WTC11 (cell line): ENCODE measurements at regions not wholly inside any gene's neighbourhood (a gene's known extent, or its start where the extent isn't known, plus 50 kb on each side); places are given as distances from the start of the nearest gene placed in this dataset.

Source experiments
- ATAC-seq: fragments of 200-7000 bp; cut with Tn5 transposase; 2 replicates; pipeline ENCODE4 v1.10.0; 2021; ENCODE audit warnings: mild to moderate bottlenecking, moderate library complexity
- CTCF ChIA-PET: fragments of 300-600 bp; sonication (Branson Sonifier 250); formaldehyde crosslinking; loops from one replicate; lab custom pipeline; 2021; ENCODE audit warnings: antibody characterized with exemption; lab: Charles Lee
- POLR2A ChIA-PET: fragments of 350-600 bp; sonication (Branson Sonifier 250); formaldehyde crosslinking; loops from one replicate; lab custom pipeline; 2021; ENCODE audit warnings: antibody characterized with exemption; lab: Charles Lee
- DNase-seq: peaks from one replicate; pipeline ENCODE4 v3.0.0; 2021; ENCODE audit warnings: low spot score
- H3K27ac Mint-ChIP-seq: 2 replicates; pipeline ENCODE4 v1.8.0; 2021; ENCODE audit warnings: mixed read lengths
- H3K27me3 Mint-ChIP-seq: 2 replicates; pipeline ENCODE4 v1.8.0; 2021; ENCODE audit warnings: low read depth, mild to moderate bottlenecking, moderate library complexity, mixed read lengths
- H3K36me3 Mint-ChIP-seq: 2 replicates; pipeline ENCODE4 v1.8.0; 2021; ENCODE audit warnings: mixed read lengths
- H3K4me1 Mint-ChIP-seq: 2 replicates; pipeline ENCODE4 v1.8.0; 2022; ENCODE audit warnings: mixed read lengths
- H3K4me3 Mint-ChIP-seq: 2 replicates; pipeline ENCODE4 v1.8.0; 2021; ENCODE audit warnings: mild to moderate bottlenecking, moderate library complexity, mixed read lengths
- H3K9me3 Mint-ChIP-seq: 2 replicates; pipeline ENCODE4 v1.8.0; 2021; ENCODE audit warnings: mixed read lengths
- ATF3 ChIP-seq: sonication (generic); formaldehyde crosslinking; conservative IDR thresholded peaks from 2 replicates; pipeline ENCODE4 v1.8.1; 2022; ENCODE audit warnings: mild to moderate bottlenecking, missing genetic modification reagents
- CREB1 ChIP-seq: sonication (generic); formaldehyde crosslinking; IDR thresholded peaks from 2 replicates; pipeline ENCODE4 v1.8.0; 2023; ENCODE audit warnings: mild to moderate bottlenecking, missing genetic modification reagents
- CTCF ChIP-seq: fragments of 200-600 bp; IDR thresholded peaks from 2 replicates; pipeline ENCODE4 v1.8.0; 2022; ENCODE audit warnings: antibody characterized with exemption
- FOXJ3 ChIP-seq: sonication (generic); formaldehyde crosslinking; IDR thresholded peaks from 2 replicates; pipeline ENCODE4 v1.9.0; 2021; ENCODE audit warnings: missing genetic modification reagents, mild to moderate bottlenecking, borderline replicate concordance
- JAZF1 ChIP-seq: fragments of 250-450 bp; sonication (Bioruptor Pico); IDR thresholded peaks from 2 replicates; pipeline ENCODE4 v1.9.0; 2021; ENCODE audit warnings: moderate library complexity, mild to moderate bottlenecking, inconsistent platforms
- JUN ChIP-seq: sonication (generic); formaldehyde crosslinking; IDR thresholded peaks from 2 replicates; pipeline ENCODE4 v1.8.0; 2023; ENCODE audit warnings: mild to moderate bottlenecking, missing genetic modification reagents
- MXD4 ChIP-seq: fragments of 250-450 bp; sonication (Bioruptor Pico); IDR thresholded peaks from 2 replicates; pipeline ENCODE4 v1.8.0; 2021; ENCODE audit warnings: mild to moderate bottlenecking, moderate library complexity, borderline replicate concordance
- NFATC4 ChIP-seq: fragments of 250-450 bp; sonication (Bioruptor Pico); IDR thresholded peaks from 2 replicates; pipeline ENCODE4 v1.9.0; 2021; ENCODE audit warnings: mild to moderate bottlenecking
- NR3C1 ChIP-seq: sonication (generic); formaldehyde crosslinking; conservative IDR thresholded peaks from 2 replicates; pipeline ENCODE4 v1.8.1; 2023; ENCODE audit warnings: low read depth, mild to moderate bottlenecking, missing genetic modification reagents
- RORB ChIP-seq: fragments of 250-450 bp; sonication (Bioruptor Pico); IDR thresholded peaks from 2 replicates; pipeline ENCODE4 v1.9.0; 2021; ENCODE audit warnings: mild to moderate bottlenecking
- TCF7 ChIP-seq: sonication (generic); formaldehyde crosslinking; IDR thresholded peaks from 2 replicates; pipeline ENCODE4 v1.8.0; 2022; ENCODE audit warnings: mild to moderate bottlenecking, low read depth, missing genetic modification reagents, moderate library complexity
- TP53 ChIP-seq: sonication (generic); formaldehyde crosslinking; IDR thresholded peaks from 2 replicates; pipeline ENCODE4 v1.8.1; 2023; ENCODE audit warnings: mild to moderate bottlenecking, missing genetic modification reagents
- ZNF121 ChIP-seq: sonication (generic); formaldehyde crosslinking; IDR thresholded peaks from 2 replicates; pipeline ENCODE4 v1.8.0; 2023; ENCODE audit warnings: missing genetic modification reagents
- ZNF219 ChIP-seq: sonication (generic); formaldehyde crosslinking; IDR thresholded peaks from 2 replicates; pipeline ENCODE4 v1.8.0; 2023; ENCODE audit warnings: missing genetic modification reagents, mild to moderate bottlenecking, borderline replicate concordance
- ZNF263 ChIP-seq: sonication (generic); formaldehyde crosslinking; IDR thresholded peaks from 2 replicates; pipeline ENCODE4 v1.8.1; 2022; ENCODE audit warnings: low read depth, mild to moderate bottlenecking, moderate library complexity, missing genetic modification reagents
- ZNF423 ChIP-seq: fragments of 250-450 bp; sonication (Bioruptor Pico); IDR thresholded peaks from 2 replicates; pipeline ENCODE4 v2.1.2; 2022; ENCODE audit warnings: mild to moderate bottlenecking, moderate library complexity
- ZNF671 ChIP-seq: fragments of 250-450 bp; sonication (Bioruptor Pico); IDR thresholded peaks from 2 replicates; pipeline ENCODE4 v1.8.0; 2021; ENCODE audit warnings: mild to moderate bottlenecking

DNA sequence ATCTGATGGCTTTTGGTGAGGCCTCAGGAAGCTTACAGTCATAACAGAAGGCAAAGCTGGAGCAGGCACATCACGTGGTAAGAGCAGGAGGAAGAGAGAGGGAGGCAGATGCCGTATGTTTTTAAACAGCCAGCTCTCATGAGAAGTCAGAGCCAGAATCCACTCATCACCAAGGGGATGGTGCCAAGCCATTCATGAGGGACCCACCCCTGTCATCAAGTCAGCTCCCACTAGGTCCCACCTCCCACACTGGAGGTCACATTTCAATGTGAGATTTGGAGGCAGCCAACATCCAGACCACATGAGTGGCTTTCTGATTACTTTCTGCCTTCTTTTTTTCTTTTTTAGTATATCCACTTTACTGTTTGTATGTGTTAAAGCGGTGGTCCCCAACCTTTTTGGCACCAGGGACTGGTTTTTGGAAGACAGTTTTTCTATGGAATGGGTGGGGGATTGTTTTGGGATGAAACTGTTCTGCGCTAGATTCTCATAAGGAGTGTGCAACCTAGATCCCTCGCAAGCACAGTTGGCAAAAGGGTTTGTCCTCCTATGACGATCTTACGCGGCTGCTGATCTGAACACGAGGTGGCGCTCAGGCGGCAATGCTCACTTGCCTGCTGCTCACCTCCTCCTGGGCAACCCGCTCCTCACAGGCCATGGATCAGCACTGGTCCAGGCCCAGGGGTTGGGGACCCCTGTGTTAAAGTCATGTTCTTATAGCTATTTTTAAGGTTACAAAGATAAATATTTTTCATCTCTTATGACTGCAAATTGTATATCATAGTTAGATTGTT is 61.7 kb downstream of the SLIT2 start:
- H3K36me3 Mint-ChIP-seq: no peaks in the 10 kb centered on the region
- ATAC-seq: peak; percentile 100
- POLR2A ChIA-PET: no interaction called here

DNA sequence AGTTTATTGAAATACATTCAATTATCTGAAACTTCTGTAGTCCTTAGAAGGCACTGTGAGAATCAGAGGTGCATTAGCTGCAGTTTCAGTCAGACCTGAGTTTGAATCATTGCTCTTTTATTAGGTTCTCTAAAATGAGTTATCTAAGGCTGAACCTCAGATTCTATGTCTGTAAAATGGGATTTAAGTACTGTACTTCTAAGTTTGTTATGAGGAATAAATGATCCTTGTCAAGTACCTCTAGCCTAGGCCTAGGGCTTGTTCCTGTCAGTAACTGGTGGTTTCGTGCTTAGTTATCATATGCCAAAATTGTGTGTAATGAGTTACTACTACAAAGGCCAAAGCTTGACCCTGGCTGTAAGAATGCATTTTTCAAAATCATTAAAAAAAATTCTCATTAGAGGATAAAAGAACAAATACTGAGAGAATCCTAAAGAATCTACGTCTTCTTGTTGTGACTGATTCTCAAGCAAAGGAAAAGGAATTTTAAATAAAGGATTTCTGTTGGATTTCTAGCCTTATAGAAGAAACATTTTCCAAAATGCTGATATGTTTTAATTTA is 65.8 kb downstream of the SLIT2 start:
- ChIA-PET POLR2A (no interaction called here), CTCF (interaction anchor here (1.1 kb wide), 1 partner anchor 105 kb away, joined by 3 read pairs; no protein-coding TSS in a partner anchor)
- no peak overlapping the region for H3K4me3 Mint-ChIP-seq
- TF ChIP-seq TCF7 (CRISPR knock-in tag) (no peak), MXD4 (CRISPR knock-in tag) (no peak), ATF3 (no peak), JUN (no peak), JAZF1 (CRISPR knock-in tag) (no peak), ZNF671 (no peak), ZNF219 (CRISPR knock-in tag) (no peak), ZNF263 (CRISPR knock-in tag) (no peak), CREB1 (CRISPR knock-in tag) (no peak)
- no peak for DNase-seq
- H3K36me3 Mint-ChIP-seq: no peaks in the 10 kb centered on the region
- no peak overlapping the region for H3K27ac Mint-ChIP-seq
- no peaks in the 10 kb centered on the region for H3K27me3 Mint-ChIP-seq
- no peaks in the 10 kb centered on the region for H3K9me3 Mint-ChIP-seq
- ATAC-seq: no peak
- peaks cover 19% of the 10 kb centered on the region for H3K4me1 Mint-ChIP-seq

More for the DNA sequence above, 61.7 kb downstream of the SLIT2 start:
- H3K27ac Mint-ChIP-seq: no peak overlapping the region
- H3K4me1 Mint-ChIP-seq: peaks cover 10% of the 10 kb centered on the region
- CTCF ChIA-PET: interaction anchor here (0.6 to 1.2 kb wide), 2 partner anchors 9 to 1792 kb away, joined by 3 read pairs; no protein-coding TSS in a partner anchor
- TF ChIP-seq ZNF121 (no peak), CTCF (0 out of 2 replicates have a peak, but pooled peaks have one; percentile 27)
- no peak overlapping the region for H3K4me3 Mint-ChIP-seq
- peak; percentile 80 for DNase-seq
- H3K9me3 Mint-ChIP-seq: no peaks in the 10 kb centered on the region
- no peaks in the 10 kb centered on the region for H3K27me3 Mint-ChIP-seq

GRCh38 chr4:20318001-20318908 is 66.5 kb downstream of the SLIT2 start:
- TF ChIP-seq JUN (no peak), NFATC4 (no peak), NR3C1 (CRISPR knock-in tag) (no peak), ZNF423 (no peak), RORB (CRISPR knock-in tag) (no peak)
- ATAC-seq: no peak
- H3K4me1 Mint-ChIP-seq: peaks cover 19% of the 10 kb centered on the region
- no peak overlapping the region for H3K27ac Mint-ChIP-seq
- CTCF ChIA-PET: interaction anchor here (0.7 to 1.2 kb wide), 3 partner anchors 77 to 104 kb away, joined by 3 read pairs; no protein-coding TSS in a partner anchor
- no peak for DNase-seq
- H3K4me3 Mint-ChIP-seq: no peak overlapping the region
- H3K36me3 Mint-ChIP-seq: no peaks in the 10 kb centered on the region
- POLR2A ChIA-PET: no interaction called here
- no peaks in the 10 kb centered on the region for H3K9me3 Mint-ChIP-seq
- H3K27me3 Mint-ChIP-seq: no peaks in the 10 kb centered on the region

DNA sequence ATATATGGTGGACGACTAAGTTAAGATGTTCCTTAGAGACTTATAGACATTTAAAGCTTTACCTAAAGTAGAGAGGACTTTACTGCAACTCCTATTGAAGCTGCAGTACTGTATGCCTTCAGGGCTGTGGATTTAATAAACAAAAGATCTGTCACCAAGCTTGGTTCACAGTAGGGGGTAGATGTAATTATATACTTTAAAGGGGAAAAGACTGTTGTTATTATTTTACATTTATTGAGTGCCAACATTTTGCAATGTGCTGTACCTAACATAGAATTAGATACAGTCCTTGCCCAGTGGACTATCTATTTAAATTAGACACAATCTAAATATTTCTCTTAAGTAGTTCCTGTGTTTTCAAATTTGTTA is 67.2 kb downstream of the SLIT2 start:
- Mint-ChIP-seq H3K27me3 (no peaks in the 10 kb centered on the region), H3K9me3 (no peaks in the 10 kb centered on the region), H3K4me1 (peaks cover 19% of the 10 kb centered on the region), H3K4me3 (no peak overlapping the region), H3K27ac (no peak overlapping the region), H3K36me3 (no peaks in the 10 kb centered on the region)
- POLR2A ChIA-PET: no interaction called here
- DNase-seq (no peak), ATAC-seq (no peak)
- no peak for TF ChIP-seq TCF7 (CRISPR knock-in tag)
- no peak for TF ChIP-seq TP53
- no peak for TF ChIP-seq FOXJ3 (CRISPR knock-in tag)
- CTCF ChIA-PET: interaction anchor here (0.7 to 1.2 kb wide), 2 partner anchors 76 to 95 kb away, joined by 3 read pairs; no protein-coding TSS in a partner anchor
